Immature natural killer cell (primary cell): ENCODE measurements at regions not wholly inside any gene's neighbourhood (a gene's known extent, or its start where the extent isn't known, plus 50 kb on each side); places are given as distances from the start of the nearest gene placed in this dataset.
"Not testable (repeated sequence)": the region's sequence is repeated elsewhere in the genome, so short reads cannot be mapped to it uniquely, and the experiment has no call there.

Source experiments
- DNase-seq, 3 donors: peaks; one replicate each; pipeline ENCODE4 v3.0.0; 2022; ENCODE audit warnings: mixed read lengths in 1 of 3
- H3K27ac Mint-ChIP-seq, 6 donors: one replicate each; pipeline ENCODE4 v1.8.0; 2020; ENCODE audit warnings: mixed read lengths in 6 of 6, mild to moderate bottlenecking in 5 of 6, inconsistent platforms in 4 of 6, moderate library complexity in 3 of 6
- H3K27me3 Mint-ChIP-seq, 3 donors: one replicate each; pipeline ENCODE4 v1.8.0; 2020 to 2021; ENCODE audit warnings: low read depth in 3 of 3, mild to moderate bottlenecking in 3 of 3, mixed read lengths in 3 of 3, moderate library complexity in 3 of 3, inconsistent platforms in 1 of 3
- H3K36me3 Mint-ChIP-seq, 3 donors: one replicate each; pipeline ENCODE4 v1.8.0; 2020; ENCODE audit warnings: mixed read lengths in 3 of 3, inconsistent platforms in 2 of 3, mild to moderate bottlenecking in 2 of 3
- H3K4me1 Mint-ChIP-seq, 2 donors: one replicate each; pipeline ENCODE4 v1.8.0; 2020; ENCODE audit warnings: inconsistent platforms in 2 of 2, mild to moderate bottlenecking in 2 of 2, mixed read lengths in 2 of 2, moderate library complexity in 1 of 2
- H3K4me3 Mint-ChIP-seq, 5 donors: one replicate each; pipeline ENCODE4 v1.8.0; 2020; ENCODE audit warnings: mild to moderate bottlenecking in 5 of 5, mixed read lengths in 5 of 5, inconsistent platforms in 3 of 5, moderate library complexity in 3 of 5
- H3K9me3 Mint-ChIP-seq, 6 donors: one replicate each; pipeline ENCODE4 v1.8.0; 2020; ENCODE audit warnings: mild to moderate bottlenecking in 6 of 6, mixed read lengths in 6 of 6, inconsistent platforms in 4 of 6, moderate library complexity in 3 of 6

- peaks cover 0 to 3% (median 0%) of the 10 kb centered on the region in 3 donors for H3K36me3 Mint-ChIP-seq
- H3K4me3 Mint-ChIP-seq: no peak overlapping the region
- peaks cover 0 to 3% (median 0%) of the 10 kb centered on the region in 3 donors for H3K27me3 Mint-ChIP-seq
- H3K27ac Mint-ChIP-seq: no peak overlapping the region
- peaks cover 9 to 20% of the 10 kb centered on the region in 2 donors for H3K4me1 Mint-ChIP-seq
- no peaks in the 10 kb centered on the region for H3K9me3 Mint-ChIP-seq
- no peak for DNase-seq
Observed at GRCh38 chr12:92237262-92237661, 91.6 kb upstream of the BTG1 start.

- Mint-ChIP-seq H3K27me3 (peaks cover 0 to 3% (median 0%) of the 10 kb centered on the region in 3 donors), H3K36me3 (peaks cover 0 to 3% (median 0%) of the 10 kb centered on the region in 3 donors), H3K4me3 (no peak overlapping the region), H3K9me3 (no peaks in the 10 kb centered on the region), H3K27ac (no peak overlapping the region), H3K4me1 (peaks cover 9 to 20% of the 10 kb centered on the region in 2 donors)
- no peak for DNase-seq
Observed at GRCh38 chr12:92235703-92236472, 90.2 kb upstream of the BTG1 start.

GRCh38 chr12:92234533-92234932, 88.9 kb upstream of the BTG1 start:
- peaks cover 0 to 5% (median 4%) of the 10 kb centered on the region in 3 donors for H3K27me3 Mint-ChIP-seq
- no peaks in the 10 kb centered on the region for H3K9me3 Mint-ChIP-seq
- H3K4me1 Mint-ChIP-seq: peaks cover 9 to 20% of the 10 kb centered on the region in 2 donors
- no peak for DNase-seq
- H3K27ac Mint-ChIP-seq: no peak overlapping the region
- no peak overlapping the region for H3K4me3 Mint-ChIP-seq
- H3K36me3 Mint-ChIP-seq: peaks cover 0 to 3% (median 0%) of the 10 kb centered on the region in 3 donors

- Mint-ChIP-seq H3K4me1 (peaks cover 9 to 20% of the 10 kb centered on the region in 2 donors), H3K36me3 (peaks cover 0 to 3% (median 0%) of the 10 kb centered on the region in 3 donors), H3K9me3 (no peaks in the 10 kb centered on the region), H3K27ac (no peak overlapping the region), H3K27me3 (peaks cover 0 to 5% (median 4%) of the 10 kb centered on the region in 3 donors), H3K4me3 (no peak overlapping the region)
- no peak for DNase-seq
Observed at GRCh38 chr12:92233346-92234015, 87.8 kb upstream of the BTG1 start.

- not testable (repeated sequence) for H3K36me3 Mint-ChIP-seq, H3K27ac Mint-ChIP-seq, H3K27me3 Mint-ChIP-seq, H3K9me3 Mint-ChIP-seq, DNase-seq, H3K4me3 Mint-ChIP-seq
- H3K4me1 Mint-ChIP-seq: peaks cover 9 to 20% of the 10 kb centered on the region in 2 donors
Observed at GRCh38 chr12:92232371-92232932, 86.8 kb upstream of the BTG1 start.

GRCh38 chr12:92231945-92232344, 86.3 kb upstream of the BTG1 start:
- H3K9me3 Mint-ChIP-seq, H3K4me3 Mint-ChIP-seq, H3K27me3 Mint-ChIP-seq, DNase-seq, H3K36me3 Mint-ChIP-seq, H3K27ac Mint-ChIP-seq: not testable (repeated sequence)
- H3K4me1 Mint-ChIP-seq: peaks cover 9 to 20% of the 10 kb centered on the region in 2 donors

- H3K27ac Mint-ChIP-seq, H3K36me3 Mint-ChIP-seq, H3K4me3 Mint-ChIP-seq, H3K27me3 Mint-ChIP-seq, DNase-seq, H3K9me3 Mint-ChIP-seq: not testable (repeated sequence)
- H3K4me1 Mint-ChIP-seq: peaks cover 9 to 20% of the 10 kb centered on the region in 2 donors
Observed at GRCh38 chr12:92231532-92231931, 85.9 kb upstream of the BTG1 start.

GRCh38 chr12:92229381-92229780, 83.7 kb upstream of the BTG1 start:
- Mint-ChIP-seq H3K36me3 (no peaks in the 10 kb centered on the region), H3K27me3 (peaks cover 0 to 4% (median 1%) of the 10 kb centered on the region in 3 donors), H3K4me3 (no peak overlapping the region), H3K9me3 (no peaks in the 10 kb centered on the region), H3K4me1 (peaks cover 7 to 12% of the 10 kb centered on the region in 2 donors), H3K27ac (no peak overlapping the region)
- DNase-seq: no peak

- Mint-ChIP-seq H3K27ac (no peak overlapping the region), H3K27me3 (peaks cover 0 to 4% (median 1%) of the 10 kb centered on the region in 3 donors), H3K4me1 (no peaks in the 10 kb centered on the region), H3K4me3 (no peak overlapping the region), H3K36me3 (no peaks in the 10 kb centered on the region), H3K9me3 (no peaks in the 10 kb centered on the region)
- no peak for DNase-seq
Observed at GRCh38 chr12:92226961-92227360, 81.3 kb upstream of the BTG1 start.

GRCh38 chr12:92226071-92226661, 80.5 kb upstream of the BTG1 start:
- no peak overlapping the region for H3K27ac Mint-ChIP-seq
- peaks cover 0 to 2% (median 0%) of the 10 kb centered on the region in 6 donors for H3K9me3 Mint-ChIP-seq
- no peaks in the 10 kb centered on the region for H3K36me3 Mint-ChIP-seq

GRCh38 chr12:92224685-92225331, 79.2 kb upstream of the BTG1 start:
- Mint-ChIP-seq H3K36me3 (no peaks in the 10 kb centered on the region), H3K27ac (no peak overlapping the region), H3K4me1 (no peaks in the 10 kb centered on the region), H3K9me3 (peaks cover 0 to 2% (median 0%) of the 10 kb centered on the region in 6 donors), H3K4me3 (no peak overlapping the region), H3K27me3 (peaks cover 0 to under 1% (median 0%) of the 10 kb centered on the region in 3 donors)
- DNase-seq: no peak

More at GRCh38 chr12:92226071-92226661, 80.5 kb upstream of the BTG1 start:
- Mint-ChIP-seq H3K27me3 (peaks cover 0 to 4% (median 1%) of the 10 kb centered on the region in 3 donors), H3K4me1 (no peaks in the 10 kb centered on the region), H3K4me3 (no peak overlapping the region)
- no peak for DNase-seq

GRCh38 chr12:92223481-92223880, 77.8 kb upstream of the BTG1 start:
- Mint-ChIP-seq H3K27ac (no peak overlapping the region), H3K4me3 (no peak overlapping the region), H3K9me3 (peaks cover 0 to 2% (median 0%) of the 10 kb centered on the region in 6 donors), H3K4me1 (no peaks in the 10 kb centered on the region), H3K27me3 (no peaks in the 10 kb centered on the region), H3K36me3 (no peaks in the 10 kb centered on the region)
- DNase-seq: no peak

- Mint-ChIP-seq H3K36me3 (no peaks in the 10 kb centered on the region), H3K9me3 (peaks cover 0 to 2% (median 0%) of the 10 kb centered on the region in 6 donors), H3K4me3 (no peak overlapping the region), H3K4me1 (no peaks in the 10 kb centered on the region), H3K27ac (no peak overlapping the region), H3K27me3 (no peaks in the 10 kb centered on the region)
- no peak for DNase-seq
Observed at GRCh38 chr12:92221656-92222315, 76.1 kb upstream of the BTG1 start.
